Right atrium auricular region (tissue), 2 donors: ENCODE measurements at regions not wholly inside any gene's neighbourhood (a gene's known extent, or its start where the extent isn't known, plus 50 kb on each side); places are given as distances from the start of the nearest gene placed in this dataset.

Experiments used
- DNase-seq: peaks from one replicate; pipeline ENCODE4 v3.0.0-alpha.2; 2019; ENCODE audit warnings: low spot score
- H3K27ac ChIP-seq, 2 donors: fragments of 200-600 bp; sonication (generic); 1 replicate in 1 of 2; 2 replicates in 1 of 2; pipeline ENCODE4 v1.5.1; 2016 to 2019
- H3K27me3 ChIP-seq, 2 donors: fragments of 200-600 bp; sonication (generic); one replicate each; pipeline versions ENCODE4 v1.5.1 to v1.6.0; 2017 to 2019
- H3K36me3 ChIP-seq: fragments of 200-600 bp; sonication (generic); one replicate; pipeline ENCODE4 v1.5.1; 2016
- H3K4me1 ChIP-seq, 2 donors: fragments of 200-600 bp; sonication (generic); one replicate each; pipeline versions ENCODE4 v1.5.1 to v1.6.0; 2017 to 2019
- H3K4me3 ChIP-seq, 2 donors: fragments of 200-600 bp; sonication (generic); 1 replicate in 1 of 2; 2 replicates in 1 of 2; pipeline ENCODE4 v1.5.1; 2017 to 2019; ENCODE audit warnings: mild to moderate bottlenecking in 1 of 2, moderate library complexity in 1 of 2
- H3K9me3 ChIP-seq, 2 donors: fragments of 200-600 bp; sonication (generic); one replicate each; pipeline ENCODE4 v1.5.1; 2019
- TF ChIP-seq, protein P1 (sequence below), 2 donors: fragments of 200-600 bp; sonication (generic); IDR thresholded peaks; one replicate each; pipeline ENCODE4 v1.5.1; 2019; ENCODE audit warnings: antibody characterized with exemption in 2 of 2

DNA sequence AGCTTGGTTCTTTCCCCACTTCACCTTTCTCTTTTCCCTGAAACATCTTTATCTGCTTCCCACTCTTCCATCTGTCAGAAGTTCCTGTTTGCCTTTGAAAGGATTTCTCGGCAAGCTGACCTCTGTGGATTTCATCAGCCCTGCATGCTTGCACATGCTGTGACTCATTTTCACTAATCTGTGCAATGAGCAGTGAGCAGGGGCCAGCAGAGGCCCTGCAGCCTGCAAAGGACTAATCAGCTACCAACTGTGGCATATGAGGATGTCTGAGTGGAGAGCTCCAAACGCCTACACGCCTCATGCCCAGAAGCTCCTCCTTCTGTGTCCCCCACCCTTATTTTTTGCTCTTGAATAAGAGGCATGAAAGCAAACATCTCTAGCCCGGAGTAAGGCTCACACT, 333.0 kb upstream of the SEMA6D start:
- Histone ChIP-seq H3K9me3 (no peaks in the 10 kb centered on the region), H3K4me3 (no peak overlapping the region), H3K27me3 (no peaks in the 10 kb centered on the region), H3K27ac (no peak overlapping the region), H3K4me1 (peaks cover 0 to 8% of the 10 kb centered on the region in 2 donors), H3K36me3 (no peaks in the 10 kb centered on the region)
- TF ChIP-seq, protein P1, sequence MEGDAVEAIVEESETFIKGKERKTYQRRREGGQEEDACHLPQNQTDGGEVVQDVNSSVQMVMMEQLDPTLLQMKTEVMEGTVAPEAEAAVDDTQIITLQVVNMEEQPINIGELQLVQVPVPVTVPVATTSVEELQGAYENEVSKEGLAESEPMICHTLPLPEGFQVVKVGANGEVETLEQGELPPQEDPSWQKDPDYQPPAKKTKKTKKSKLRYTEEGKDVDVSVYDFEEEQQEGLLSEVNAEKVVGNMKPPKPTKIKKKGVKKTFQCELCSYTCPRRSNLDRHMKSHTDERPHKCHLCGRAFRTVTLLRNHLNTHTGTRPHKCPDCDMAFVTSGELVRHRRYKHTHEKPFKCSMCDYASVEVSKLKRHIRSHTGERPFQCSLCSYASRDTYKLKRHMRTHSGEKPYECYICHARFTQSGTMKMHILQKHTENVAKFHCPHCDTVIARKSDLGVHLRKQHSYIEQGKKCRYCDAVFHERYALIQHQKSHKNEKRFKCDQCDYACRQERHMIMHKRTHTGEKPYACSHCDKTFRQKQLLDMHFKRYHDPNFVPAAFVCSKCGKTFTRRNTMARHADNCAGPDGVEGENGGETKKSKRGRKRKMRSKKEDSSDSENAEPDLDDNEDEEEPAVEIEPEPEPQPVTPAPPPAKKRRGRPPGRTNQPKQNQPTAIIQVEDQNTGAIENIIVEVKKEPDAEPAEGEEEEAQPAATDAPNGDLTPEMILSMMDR (IDR thresholded peaks at IDR 0.05) = no peak
- DNase-seq = peak; percentile 65

DNA sequence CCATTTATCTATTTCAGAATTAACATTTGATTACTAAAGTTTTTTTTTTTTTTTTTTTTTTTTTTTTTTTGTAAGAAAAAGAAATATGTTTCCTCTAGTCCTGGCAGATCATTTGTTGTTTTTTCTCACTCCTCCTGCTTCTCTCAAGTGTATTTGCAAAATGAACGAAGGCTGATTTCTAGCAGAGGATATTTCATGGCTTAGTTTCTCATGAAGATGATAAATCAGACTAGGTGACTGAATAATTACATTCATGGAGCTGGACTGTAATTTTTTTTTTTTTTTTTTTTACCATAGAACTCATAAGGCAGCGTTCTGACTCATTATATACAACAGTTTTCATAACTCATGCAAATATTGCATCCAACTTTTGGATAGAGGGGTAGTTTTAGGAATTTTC, 332.5 kb upstream of the SEMA6D start:
- DNase-seq = no peak
- Histone ChIP-seq H3K9me3 (no peaks in the 10 kb centered on the region), H3K36me3 (no peaks in the 10 kb centered on the region), H3K4me1 (peaks cover 0 to 8% of the 10 kb centered on the region in 2 donors), H3K27ac (no peak overlapping the region), H3K27me3 (no peaks in the 10 kb centered on the region), H3K4me3 (no peak overlapping the region)
- TF ChIP-seq, protein P1 (IDR thresholded peaks at IDR 0.05) = no peak

DNA sequence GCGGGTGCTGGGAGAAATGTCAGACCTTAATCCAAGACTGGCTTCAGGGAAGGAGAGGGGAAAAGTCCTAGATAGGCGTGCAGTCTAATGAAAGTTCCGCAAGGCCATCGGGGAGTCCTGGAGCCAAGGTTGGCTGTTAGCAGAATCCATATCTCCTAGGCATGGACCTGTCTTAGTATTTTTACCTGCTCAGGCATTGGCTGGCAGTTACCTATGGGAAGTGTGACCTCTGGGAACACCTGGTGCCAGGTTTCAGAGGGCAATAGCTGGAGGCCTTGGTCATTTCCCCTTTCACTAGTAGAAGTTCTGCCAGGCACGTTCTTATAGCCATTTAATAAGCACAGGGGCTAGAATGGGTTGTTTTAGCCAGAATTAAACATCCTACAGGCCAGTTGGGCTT, 330.8 kb upstream of the SEMA6D start:
- Histone ChIP-seq H3K9me3 (no peaks in the 10 kb centered on the region), H3K36me3 (no peaks in the 10 kb centered on the region), H3K27me3 (no peaks in the 10 kb centered on the region), H3K4me1 (peaks cover 0 to 8% of the 10 kb centered on the region in 2 donors), H3K4me3 (no peak overlapping the region), H3K27ac (no peak overlapping the region)
- TF ChIP-seq, protein P1 (IDR thresholded peaks at IDR 0.05) = no peak
- no peak for DNase-seq

DNA sequence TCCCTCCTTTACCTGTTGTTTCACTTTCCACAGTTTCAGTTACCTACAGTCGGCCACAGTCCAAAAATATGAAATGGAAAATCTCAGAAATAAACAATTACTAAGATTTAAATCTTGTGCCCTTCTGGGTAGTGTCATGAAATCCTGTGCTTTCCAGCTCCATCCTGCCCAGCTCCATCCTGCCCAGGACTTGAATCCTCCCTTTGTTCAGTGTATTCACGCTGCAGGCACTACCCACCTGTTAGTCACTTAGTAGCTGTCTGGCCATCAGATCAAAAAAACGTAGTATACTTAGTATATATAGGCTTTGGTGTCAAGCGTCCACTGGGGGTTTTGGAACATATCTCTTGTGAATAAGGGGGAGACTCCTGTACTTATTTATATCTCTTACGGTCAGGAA, 329.0 kb upstream of the SEMA6D start:
- Histone ChIP-seq H3K27ac (no peak overlapping the region), H3K4me3 (no peak overlapping the region), H3K36me3 (no peaks in the 10 kb centered on the region), H3K27me3 (no peaks in the 10 kb centered on the region), H3K9me3 (no peaks in the 10 kb centered on the region), H3K4me1 (peaks cover 0 to 8% of the 10 kb centered on the region in 2 donors)
- DNase-seq = no peak
- TF ChIP-seq, protein P1 (IDR thresholded peaks at IDR 0.05) = no peak

DNA sequence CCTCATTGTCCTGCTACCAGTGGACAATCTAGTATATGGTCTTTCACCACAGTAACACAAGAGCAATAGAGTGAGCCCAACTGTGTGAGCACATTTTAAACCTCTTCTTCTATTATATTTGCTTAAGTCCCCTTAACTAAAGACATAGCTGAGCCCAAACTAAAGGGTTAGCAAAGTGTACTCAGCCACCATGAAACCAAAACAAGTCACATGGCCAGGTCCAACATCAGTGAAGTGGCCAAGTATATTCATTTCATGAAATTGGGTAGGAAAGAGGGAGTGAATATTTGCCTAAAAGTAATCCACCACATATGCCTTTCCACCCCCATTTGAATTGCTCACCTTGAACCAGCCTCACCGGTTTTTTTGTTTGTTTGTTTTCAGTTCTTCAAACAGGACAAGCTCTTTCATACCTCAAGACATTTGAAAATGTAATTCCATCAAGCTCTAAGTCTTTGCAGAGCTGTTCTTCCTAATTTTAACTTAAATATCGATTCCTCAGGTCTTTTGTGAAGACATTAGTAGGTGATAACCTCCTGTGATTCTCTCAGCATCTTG, 327.0 kb upstream of the SEMA6D start:
- no peak overlapping the region for H3K4me3 ChIP-seq
- H3K27me3 ChIP-seq = no peaks in the 10 kb centered on the region
- H3K36me3 ChIP-seq = no peaks in the 10 kb centered on the region
- no peak for DNase-seq
- H3K9me3 ChIP-seq = no peaks in the 10 kb centered on the region
- H3K27ac ChIP-seq = no peak overlapping the region
- no peaks in the 10 kb centered on the region for H3K4me1 ChIP-seq
- TF ChIP-seq, protein P1 (IDR thresholded peaks at IDR 0.05) = no peak

DNA sequence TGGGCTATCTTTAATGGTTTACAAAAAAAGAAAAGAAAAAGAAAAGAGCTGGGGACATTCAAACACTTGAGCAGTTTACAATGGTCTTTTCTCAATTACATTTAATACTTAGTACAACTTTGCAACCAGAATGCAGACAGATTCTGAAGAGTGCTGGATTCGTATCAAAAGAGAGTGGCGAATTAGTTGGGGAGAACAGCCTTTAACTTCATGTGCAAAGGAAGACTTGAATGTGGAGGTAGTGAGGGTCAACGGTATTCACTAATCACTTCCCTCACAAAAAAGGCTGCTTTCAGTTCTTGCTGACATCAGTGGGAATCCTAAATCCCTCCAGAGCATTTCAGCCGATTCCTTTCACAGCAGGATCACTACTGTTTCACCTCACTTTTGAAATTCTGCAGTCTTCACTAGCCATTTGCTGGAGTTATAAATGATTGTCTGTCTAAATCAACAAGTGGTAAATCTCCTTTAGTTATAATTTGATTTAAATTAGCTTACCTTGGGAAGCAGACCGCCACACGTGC, 323.0 kb upstream of the SEMA6D start:
- H3K4me1 ChIP-seq = peaks cover 0 to 18% of the 10 kb centered on the region in 2 donors
- no peaks in the 10 kb centered on the region for H3K27me3 ChIP-seq
- no peak overlapping the region for H3K4me3 ChIP-seq
- H3K9me3 ChIP-seq = no peaks in the 10 kb centered on the region
- H3K27ac ChIP-seq = no peak overlapping the region
- DNase-seq = no peak
- H3K36me3 ChIP-seq = no peaks in the 10 kb centered on the region
- TF ChIP-seq, protein P1 (IDR thresholded peaks at IDR 0.05) = no peak
